Fibroblast of skin of left quadriceps (primary cell): ENCODE measurements at regions not wholly inside any gene's neighbourhood (a gene's known extent, or its start where the extent isn't known, plus 50 kb on each side); places are given as distances from the start of the nearest gene placed in this dataset.

Source experiments
- DNase-seq, 2 experiments: peaks; one replicate each; pipeline ENCODE4 v3.0.0-alpha.2; 2013; ENCODE audit warnings: low read depth in 2 of 2

DNA sequence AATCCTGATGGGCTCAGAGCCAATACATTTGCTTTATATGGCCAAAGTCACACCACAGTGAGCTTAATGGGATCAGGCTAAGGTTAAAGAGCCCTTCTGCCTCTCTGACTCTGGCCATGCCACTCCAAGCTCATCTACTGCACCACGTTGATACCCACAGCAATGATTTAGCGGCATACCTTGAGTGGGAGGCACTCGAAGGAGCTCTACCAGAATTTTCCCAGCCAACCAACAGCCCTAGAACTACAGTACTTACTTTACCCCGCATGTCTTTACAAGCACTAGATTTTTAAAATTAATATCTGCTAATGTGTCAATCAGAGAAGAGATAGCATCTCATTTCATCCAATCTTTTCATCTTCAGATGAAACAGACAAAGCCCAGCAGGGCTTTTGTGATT lies 300.5 kb downstream of the GRIN2B start:
- no peak for DNase-seq

DNA sequence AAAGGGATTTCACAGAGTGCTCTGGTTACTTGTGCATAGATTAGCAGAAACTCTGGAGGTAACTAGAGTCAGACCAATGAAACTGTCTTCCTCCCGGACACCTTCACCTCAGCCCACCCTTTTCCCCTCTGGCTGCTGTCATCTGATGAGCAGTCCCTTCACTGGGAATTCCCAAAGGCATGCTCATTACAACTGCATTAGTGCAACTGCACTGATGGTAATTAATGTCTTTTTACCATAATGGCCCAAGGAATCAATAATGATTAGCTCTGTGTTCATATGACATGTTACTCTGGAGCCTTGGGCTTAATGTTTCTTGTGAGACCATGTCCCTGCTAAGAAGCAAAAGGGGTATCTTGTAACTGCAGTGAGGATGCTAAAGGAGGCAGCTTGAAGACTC lies 304.5 kb downstream of the GRIN2B start:
- no peak for DNase-seq

DNA sequence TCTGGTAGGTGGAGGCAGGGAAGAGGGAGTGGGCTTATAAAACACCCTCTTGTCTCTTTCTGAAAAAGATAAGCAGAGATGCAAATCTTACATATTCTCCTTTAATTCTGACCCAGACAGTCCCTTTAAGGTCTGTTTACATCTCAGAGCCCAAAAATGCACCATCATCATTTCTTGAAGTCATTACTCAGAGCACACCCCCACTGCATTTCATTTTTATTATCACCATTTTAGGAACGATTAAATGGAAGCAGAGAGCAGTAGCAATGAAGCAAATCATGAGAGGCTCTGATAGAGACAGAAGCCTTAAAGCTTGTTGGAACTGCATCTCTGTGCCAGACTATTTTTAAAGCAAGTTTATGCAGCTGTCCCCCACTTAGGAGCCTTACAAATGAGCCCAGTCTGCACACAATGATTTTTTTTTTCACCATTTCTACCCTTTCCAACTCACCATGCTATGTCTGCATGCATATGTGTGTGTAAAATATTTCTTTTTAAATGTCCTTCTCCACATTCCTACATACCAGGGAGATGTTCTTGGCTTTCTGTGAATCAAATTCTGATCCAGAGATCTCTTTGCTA lies 311.0 kb downstream of the GRIN2B start:
- no peak for DNase-seq

DNA sequence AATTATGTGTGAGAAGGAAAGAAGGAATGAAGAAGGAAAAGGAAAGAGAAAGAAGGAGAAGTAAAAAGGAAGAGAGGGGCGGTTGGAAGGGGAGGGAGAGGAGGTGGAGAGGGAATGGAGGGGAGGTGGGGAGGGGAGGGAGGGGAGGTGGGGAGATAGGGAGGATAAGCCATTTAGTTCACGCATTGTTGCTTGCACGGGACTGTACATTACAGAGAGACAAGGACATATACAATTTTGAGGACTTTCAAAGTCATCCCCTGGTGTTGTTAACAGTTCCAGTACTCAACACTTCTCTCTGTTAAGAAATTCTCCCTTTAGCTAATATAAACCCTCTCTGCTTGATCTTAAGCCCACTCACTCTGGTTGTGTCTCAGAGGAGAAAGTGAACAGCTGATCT lies 312.5 kb downstream of the GRIN2B start:
- no peak for DNase-seq

DNA sequence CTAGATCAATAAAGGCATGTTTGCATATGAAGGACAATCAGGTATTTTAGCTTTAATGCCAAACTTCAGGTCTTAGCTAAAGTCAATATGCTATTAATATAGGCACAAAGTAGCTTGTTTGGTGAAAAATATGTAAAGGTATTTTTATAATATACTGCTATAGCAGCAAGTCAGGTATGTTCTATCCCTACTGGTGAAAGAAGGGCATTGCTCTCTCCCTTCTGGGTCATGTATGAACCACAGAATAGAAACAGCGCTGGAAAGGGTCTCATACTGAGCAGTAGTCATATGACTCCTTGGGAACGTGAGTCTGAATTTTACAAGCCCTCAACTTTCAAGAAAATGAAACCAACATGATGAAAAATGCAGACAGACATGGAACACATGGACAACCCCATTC lies 314.6 kb downstream of the GRIN2B start:
- DNase-seq: no peak

DNA sequence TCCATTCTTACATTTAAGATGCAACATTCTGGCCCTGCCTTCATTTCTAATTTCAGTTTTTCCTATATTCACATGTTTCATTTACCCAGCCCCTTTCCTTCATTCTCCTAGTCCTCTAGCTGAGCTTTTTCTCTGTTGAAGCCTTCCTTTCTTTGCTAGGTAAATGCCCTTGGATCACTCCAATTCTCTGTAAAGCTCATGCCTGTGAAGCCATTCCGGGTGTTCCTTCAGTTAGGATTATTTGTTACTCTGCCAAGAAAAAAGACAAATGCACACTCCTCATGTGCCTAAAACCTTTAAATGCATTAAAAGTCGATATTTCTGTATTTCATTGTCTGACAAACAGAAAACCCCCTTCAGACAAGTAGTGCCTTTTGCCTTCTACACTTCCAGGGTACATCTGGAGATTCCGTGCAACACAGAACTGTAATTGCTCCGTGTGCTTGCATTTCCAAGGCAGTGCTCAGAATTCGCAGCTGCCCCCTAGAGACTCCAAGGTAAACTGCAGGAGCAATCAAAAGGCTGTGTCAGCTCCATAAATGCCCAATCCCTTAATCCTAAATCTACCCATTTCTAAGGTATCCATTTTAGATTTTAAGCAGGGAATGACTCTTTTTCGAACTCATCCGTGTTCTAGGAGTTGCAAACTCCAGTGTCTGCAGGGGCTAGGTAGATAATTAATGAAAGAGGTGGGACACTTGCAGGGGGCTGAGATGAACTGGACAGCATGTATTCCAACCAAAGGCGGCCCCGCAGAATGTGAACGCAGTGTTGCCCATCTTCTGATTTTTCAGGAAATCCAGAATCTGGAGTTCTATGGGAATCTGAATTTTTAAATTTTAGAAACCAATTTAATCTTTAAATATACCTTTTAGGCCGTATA lies 320.2 kb downstream of the GRIN2B start:
- DNase-seq: peak; percentile 33 to 42

DNA sequence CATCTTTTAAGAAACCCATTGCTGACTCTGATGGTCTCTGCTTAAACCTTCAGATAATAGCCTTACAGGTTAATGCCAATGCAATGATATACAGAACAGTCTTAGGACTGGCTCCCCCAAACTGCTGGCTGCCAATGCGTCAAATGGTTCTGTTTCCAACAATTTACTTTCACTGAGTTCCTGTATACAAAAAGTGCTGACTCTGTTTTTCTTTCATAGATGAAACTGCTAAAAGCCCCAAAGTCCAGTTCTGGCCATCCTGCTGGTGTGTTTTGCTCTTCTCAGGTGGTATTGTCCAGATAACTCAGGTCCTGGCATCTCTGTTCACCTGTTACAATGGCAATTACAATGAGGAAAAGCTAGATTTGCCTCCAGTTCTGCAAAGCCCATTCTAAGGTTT lies 326.9 kb downstream of the GRIN2B start:
- no peak for DNase-seq

DNA sequence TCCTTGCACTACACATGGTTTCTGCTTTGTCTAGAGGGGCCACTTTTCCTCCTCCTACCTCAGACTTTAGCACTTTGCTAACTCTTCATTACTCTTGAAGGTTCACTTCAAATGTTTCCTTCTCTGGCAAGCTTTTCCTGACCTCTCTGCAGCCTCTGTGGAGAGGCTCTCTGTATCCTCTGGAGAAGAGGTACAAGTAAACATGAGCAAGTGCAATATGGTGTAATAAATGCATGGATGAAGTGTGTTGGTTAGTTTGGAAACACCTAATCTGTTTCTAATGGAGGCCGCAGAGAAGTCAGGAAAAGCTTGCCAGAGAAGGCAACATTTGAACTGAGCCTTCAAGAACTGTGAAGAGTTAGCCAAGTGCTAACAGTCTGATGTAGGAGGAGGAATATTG lies 329.3 kb downstream of the GRIN2B start:
- no peak for DNase-seq

DNA sequence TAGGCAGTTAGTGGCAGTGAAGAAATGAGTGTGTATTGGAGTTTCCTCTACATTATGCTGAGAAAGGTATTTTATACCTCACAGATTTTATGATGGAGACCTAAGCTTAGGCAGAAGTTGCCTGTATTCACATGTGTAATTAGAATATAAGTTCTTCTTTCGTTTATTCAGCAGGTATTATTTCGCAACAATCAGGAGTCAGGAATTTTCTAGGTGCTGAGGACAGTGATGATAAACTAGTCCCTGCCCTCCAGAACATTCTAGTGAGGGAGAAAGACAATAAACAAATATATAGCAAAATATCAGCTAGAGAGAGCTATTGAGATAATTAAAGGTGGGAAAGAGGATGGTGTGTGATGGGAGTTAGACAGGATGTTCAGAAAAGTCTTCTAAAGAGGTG lies 345.7 kb downstream of the GRIN2B start:
- no peak for DNase-seq

DNA sequence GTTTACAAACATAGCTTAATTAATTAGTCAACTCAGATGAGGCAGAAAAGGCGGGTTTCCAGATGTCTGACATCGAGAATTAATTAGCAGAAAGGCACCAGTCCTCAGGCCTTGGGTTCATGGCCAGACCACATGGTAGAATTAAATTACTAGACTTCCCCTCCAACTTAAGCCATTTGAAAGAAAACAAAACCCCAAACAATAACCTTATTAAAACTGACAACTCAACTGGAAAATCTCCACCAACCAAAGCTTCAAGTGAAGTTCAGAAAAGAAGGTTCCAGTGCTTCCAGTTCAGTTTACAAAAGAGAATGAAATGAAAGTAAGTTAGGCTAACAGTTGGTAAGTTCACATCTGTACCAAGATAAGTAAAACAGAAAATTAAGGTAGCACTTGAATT lies 349.5 kb downstream of the GRIN2B start:
- no peak for DNase-seq

DNA sequence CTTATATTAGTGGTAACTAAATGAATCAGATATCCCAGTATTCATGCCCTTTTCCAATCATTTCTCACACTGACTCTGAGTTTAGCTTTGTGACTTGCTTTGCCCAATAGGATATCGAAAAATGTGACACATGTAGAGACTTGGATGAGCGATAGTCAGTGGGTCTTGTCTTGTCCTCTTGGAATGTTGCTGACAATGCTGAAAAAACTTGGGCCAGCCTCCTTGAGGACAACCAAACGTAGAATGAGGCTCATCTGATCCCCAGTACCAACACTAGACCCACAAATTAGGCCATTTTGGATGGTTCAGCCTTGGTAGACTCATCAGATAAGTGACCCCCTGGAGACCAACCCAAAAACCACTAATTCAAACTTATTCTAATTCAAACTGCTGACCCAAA lies 351.0 kb downstream of the GRIN2B start:
- no peak for DNase-seq

DNA sequence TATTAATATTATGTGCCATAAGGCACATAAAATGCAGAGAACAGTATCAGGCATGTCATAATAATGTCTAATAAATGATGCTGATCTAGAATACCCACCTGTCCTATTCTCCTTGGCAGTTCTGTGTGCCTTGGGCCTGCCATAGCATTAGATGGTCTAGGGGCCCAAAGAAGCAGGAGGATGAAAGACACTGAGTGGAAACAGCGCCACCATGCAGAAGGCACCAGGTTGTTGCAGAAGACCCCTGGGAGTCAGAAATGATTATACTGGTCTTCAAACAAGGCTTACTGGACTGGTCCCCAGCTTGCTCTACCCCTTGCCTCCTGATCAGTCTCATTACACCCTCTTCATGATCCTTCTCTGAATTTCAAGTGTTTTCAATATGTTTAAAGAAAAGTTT lies 353.3 kb downstream of the GRIN2B start:
- DNase-seq: no peak

DNA sequence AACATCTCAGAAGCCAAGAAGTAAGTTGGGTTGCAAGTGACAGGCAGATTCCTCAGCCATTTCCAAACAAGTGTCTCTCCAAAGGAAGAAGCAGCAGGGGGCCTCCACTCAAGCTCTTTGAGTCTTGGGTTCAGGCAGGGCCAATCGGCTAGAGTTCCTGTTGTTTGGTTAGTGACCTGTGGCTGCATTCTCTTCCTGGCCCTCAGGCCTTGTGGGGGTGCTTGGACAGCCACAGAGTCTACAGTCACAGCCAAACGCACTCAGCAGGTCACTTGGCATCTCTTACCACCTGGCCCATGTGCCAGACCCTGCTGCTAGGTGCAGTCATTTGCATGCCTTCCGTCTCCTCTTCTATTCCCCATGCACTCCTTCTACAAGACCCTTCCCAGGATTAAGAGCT lies 353.9 kb downstream of the GRIN2B start:
- DNase-seq: no peak

DNA sequence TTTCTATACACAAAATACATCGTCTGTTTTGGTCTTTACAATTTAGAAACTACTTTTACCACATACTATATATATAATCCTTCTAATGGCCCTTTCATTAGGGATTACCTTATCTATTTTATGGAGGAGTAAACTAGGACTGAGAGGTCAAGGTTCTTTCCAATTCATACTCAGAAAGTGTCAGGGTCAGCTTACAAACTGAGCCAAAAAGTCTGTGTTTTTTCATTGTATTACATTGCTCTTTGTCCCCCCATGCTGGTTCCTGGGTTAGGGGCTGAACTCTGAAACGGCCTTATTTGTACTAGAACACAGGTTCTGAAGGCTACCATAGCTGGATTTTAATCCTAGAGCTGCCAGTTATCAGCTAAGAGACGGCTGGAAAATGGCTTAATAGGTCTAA lies 368.1 kb downstream of the GRIN2B start:
- DNase-seq: no peak

DNA sequence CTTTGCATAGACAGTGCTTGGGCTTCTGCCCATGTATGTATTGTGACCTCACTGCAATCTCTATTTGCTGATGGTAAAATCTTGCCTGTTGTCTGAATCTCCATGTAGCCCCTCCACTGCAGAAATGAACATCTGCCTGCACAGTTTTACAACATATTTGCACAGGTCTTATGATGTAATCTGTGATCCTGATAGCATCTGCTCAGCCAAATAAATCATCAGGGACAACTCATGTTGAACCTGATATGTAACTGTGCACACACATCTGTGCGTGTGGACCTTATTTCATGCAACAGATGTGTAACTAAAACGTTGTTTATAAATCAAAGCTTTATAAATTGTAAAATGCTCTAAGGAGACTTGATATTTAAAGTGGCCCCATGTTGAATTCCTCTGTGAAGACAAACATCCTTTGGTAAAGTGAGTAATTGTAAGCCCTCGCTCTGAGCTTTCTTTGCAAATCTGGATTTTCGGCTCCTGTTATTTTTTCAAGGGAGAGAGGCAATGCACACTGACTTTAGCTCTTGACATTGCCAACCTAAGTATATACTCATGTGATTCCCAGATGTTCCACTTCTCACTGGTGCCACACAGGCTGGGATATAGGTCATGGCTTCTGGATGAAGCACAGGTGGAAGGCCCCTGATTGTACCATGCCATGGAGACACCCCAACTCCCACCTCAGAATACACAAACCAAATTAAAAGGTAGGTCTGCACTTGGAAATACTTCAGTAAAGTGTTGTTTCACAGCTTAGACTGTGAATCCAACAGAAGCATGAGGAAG lies 371.3 kb downstream of the GRIN2B start:
- no peak for DNase-seq

DNA sequence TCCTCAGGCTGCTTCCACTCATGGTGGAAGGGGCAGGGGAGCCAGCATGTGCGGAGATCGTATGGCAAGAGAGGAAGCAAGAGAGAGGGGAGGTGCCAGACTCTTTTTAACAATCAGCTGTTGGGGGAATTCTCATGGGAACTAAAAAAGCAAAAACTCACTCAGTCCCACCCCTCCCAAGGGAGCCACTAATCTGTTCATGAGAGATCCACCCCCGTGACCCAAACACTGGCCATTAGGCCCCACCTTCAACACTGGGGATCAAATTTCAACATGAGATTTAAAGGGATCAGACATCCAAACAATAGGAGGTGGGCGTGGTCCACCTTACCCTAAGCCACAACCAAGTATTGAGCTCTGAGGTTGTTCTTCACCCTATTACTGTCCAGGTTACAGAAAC lies 375.1 kb downstream of the GRIN2B start:
- DNase-seq: no peak

DNA sequence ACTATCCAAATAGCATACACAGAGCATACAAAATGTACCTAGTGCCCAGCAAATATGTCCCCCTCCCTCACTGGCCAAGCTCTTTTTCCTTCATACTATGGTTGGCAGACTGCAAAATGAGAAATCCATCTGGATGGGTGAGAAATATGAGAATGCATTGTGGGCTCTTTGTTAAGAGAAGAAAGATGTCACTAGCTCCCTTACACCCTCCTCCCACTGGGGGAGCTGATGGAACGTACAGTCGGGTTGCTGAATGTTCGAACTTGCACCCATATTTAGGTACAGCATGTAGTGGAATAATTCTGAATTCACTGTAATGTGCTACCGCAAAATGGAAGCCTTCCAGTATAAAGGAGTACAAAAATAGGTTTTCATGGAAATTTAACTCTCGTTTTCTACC lies 377.4 kb downstream of the GRIN2B start:
- DNase-seq: no peak

DNA sequence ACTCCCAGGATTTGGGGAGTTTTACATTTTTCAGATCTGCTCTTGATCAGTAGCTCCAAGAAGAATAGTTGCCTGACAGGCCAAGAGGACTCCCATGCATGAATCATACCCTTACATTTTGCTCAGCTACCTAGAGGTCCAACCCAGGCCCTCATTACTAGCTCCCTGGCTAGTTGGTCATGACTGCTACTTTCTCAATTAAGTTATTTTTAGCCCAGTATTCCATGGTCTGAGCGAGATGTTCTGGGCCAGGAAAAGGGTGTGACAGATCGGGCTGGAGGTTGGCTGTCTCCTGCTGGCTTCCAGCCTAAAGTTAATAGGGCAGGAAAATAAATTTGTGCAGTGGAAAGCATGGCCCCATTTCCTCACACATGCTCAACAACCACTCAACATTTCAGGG lies 379.2 kb downstream of the GRIN2B start:
- no peak for DNase-seq

DNA sequence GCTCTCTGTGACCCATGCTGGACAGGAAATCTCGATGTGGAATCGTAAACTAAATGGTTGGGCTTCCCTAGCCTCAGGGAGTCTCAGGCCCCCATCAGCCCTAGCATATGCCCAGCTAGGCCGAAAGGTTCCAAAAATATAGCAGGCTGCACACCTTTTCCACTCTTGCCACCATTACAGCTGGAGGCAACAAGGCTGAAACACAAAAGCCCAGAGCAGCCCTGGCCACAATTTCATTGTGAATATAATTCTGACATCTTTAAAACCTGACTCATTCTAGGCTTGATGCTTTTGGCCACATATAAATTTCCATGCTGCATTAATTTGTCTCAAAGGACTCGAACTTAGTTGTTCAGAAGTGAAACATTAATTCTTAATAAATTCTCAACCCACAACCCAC lies 382.2 kb downstream of the GRIN2B start:
- DNase-seq: no peak

DNA sequence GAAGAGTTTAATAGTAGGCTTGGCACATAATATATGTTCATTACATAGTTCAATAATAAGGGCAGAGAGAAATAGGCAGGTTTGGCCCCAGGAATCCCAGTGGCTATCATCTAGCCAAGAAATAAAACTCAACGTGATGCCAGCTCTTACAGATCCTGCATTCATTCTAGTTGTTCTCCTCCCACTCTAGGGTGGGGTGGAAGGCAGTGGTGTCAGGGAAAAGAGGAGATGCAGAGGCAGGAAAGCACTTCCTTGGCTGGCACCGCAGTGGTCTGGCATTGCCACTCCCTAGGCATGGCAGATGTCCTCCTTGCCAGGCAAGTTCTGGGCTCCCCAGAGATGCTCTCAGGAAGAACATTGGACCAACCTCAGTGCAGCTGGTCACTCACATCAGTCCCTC lies 383.6 kb downstream of the GRIN2B start:
- DNase-seq: no peak

DNA sequence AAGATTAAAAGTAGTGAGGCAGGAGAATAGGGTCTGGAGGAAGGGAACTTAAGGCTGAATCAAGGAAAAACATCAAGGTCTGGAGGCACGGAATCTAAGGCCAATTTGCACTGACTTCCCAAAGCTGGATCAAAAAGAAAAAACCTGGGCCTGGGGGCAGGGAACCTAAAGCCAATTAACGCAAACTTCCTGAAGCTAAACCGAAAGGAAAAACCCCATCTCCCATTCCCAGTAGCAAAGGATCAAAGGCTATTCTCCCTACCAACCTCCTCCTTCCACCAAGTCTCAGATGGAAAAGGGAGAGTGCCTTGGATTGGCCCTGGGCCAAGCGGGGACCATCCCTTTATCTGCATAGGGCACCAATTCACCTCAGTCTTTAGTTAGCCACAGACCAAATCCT lies 384.2 kb downstream of the GRIN2B start:
- no peak for DNase-seq

DNA sequence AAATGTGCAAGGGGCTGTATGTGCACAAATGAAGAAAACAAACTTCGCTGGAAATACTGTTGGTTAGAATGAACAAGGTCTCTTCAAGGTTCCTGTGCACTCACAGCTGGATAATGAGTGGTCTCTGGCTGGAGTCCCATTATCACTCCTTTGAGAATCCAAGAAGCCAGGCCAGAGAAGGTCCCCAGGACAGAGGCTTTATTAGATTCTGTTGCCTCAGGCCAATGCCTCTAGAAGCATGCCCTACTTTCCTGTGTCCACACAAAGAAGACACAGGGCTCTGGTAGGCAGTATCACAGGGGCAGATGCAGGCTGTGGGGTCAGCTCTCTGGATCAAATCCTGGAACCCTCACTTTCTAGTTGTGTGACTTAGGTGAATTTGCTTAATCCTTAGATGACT lies 384.7 kb downstream of the GRIN2B start:
- no peak for DNase-seq
